Uterus (tissue), 3 donors: ENCODE measurements at regions not wholly inside any gene's neighbourhood (a gene's known extent, or its start where the extent isn't known, plus 50 kb on each side); places are given as distances from the start of the nearest gene placed in this dataset.

ENCODE experiments used
- DNase-seq, 2 donors: peaks; one replicate each; pipeline ENCODE4 v3.0.0-alpha.2; 2019 to 2020
- H3K27ac ChIP-seq, 2 donors: fragments of 200-600 bp; sonication (generic); 1 replicate in 1 of 2; 2 replicates in 1 of 2; pipeline ENCODE4 v1.5.1; 2016 to 2018
- H3K27me3 ChIP-seq, 2 donors: fragments of 200-600 bp; sonication (generic); one replicate each; pipeline ENCODE4 v1.5.1; 2018 to 2019; ENCODE audit warnings: control low read depth in 1 of 2
- H3K36me3 ChIP-seq, 2 donors: fragments of 200-600 bp; sonication (generic); one replicate each; pipeline ENCODE4 v1.5.1; 2019; ENCODE audit warnings: control low read depth in 1 of 2
- H3K4me1 ChIP-seq, 2 donors: fragments of 200-600 bp; sonication (generic); one replicate each; pipeline ENCODE4 v1.5.1; 2018 to 2019; ENCODE audit warnings: control low read depth in 1 of 2
- H3K4me3 ChIP-seq, 2 donors: fragments of 200-600 bp; sonication (generic); 1 replicate in 1 of 2; 2 replicates in 1 of 2; pipeline ENCODE4 v1.5.1; 2018 to 2019; ENCODE audit warnings: mild to moderate bottlenecking in 1 of 2
- H3K9me3 ChIP-seq, 2 donors: fragments of 200-600 bp; sonication (generic); one replicate each; pipeline ENCODE4 v1.5.1; 2019; ENCODE audit warnings: control low read depth in 1 of 2
- CTCF ChIP-seq, 4 experiments: fragments of 200-600 bp in 2 of 4; fragments of 450-650 bp in 2 of 4; sonication (generic) in 2 of 4; IDR thresholded peaks; one replicate each; pipeline ENCODE4 v1.5.1; 2016 to 2019; ENCODE audit warnings: antibody characterized with exemption in 4 of 4, mild to moderate bottlenecking in 2 of 4, moderate library complexity in 1 of 4
- POLR2A ChIP-seq, 2 donors: fragments of 450-650 bp; IDR thresholded peaks; one replicate each; pipeline ENCODE4 v1.6.1; 2016; ENCODE audit warnings: antibody characterized with exemption in 2 of 2, mild to moderate bottlenecking in 1 of 2, moderate library complexity in 1 of 2
- intact Hi-C: fragments of 100-400 bp; cut with DNase I; formaldehyde crosslinking; loops from one replicate; pipeline ENCODE4 v1.15.1; 2023; ENCODE audit warnings: low total_unique reads
- donor health status: DM: yes; HTN: yes; CAD: no.

- H3K9me3 ChIP-seq: no peaks in the 10 kb centered on the region
- H3K36me3 ChIP-seq: no peaks in the 10 kb centered on the region
- intact Hi-C loops: no loop called here
- no peaks in the 10 kb centered on the region for H3K27me3 ChIP-seq
- no peak overlapping the region for H3K4me3 ChIP-seq
- H3K4me1 ChIP-seq: no peaks in the 10 kb centered on the region
- TF ChIP-seq POLR2A (IDR thresholded peaks at IDR 0.05) (no peak), CTCF (IDR thresholded peaks at IDR 0.05) (no peak)
- DNase-seq: no peak
- H3K27ac ChIP-seq: no peak overlapping the region
Measured at GRCh38 chr1:29836651-29837646, 600.6 kb downstream of the PTPRU start.

- no peak for DNase-seq
- Histone ChIP-seq H3K4me1 (no peaks in the 10 kb centered on the region), H3K27me3 (no peaks in the 10 kb centered on the region), H3K27ac (no peak overlapping the region), H3K36me3 (no peaks in the 10 kb centered on the region), H3K9me3 (no peaks in the 10 kb centered on the region), H3K4me3 (no peak overlapping the region)
- intact Hi-C loops: no loop called here
- no peak for TF ChIP-seq CTCF (IDR thresholded peaks at IDR 0.05)
- no peak for TF ChIP-seq POLR2A (IDR thresholded peaks at IDR 0.05)
Measured at GRCh38 chr1:29835874-29836273, 599.6 kb downstream of the PTPRU start.

GRCh38 chr1:29835406-29835805 is 599.1 kb downstream of the PTPRU start:
- no peak for DNase-seq
- intact Hi-C loops: no loop called here

GRCh38 chr1:29833581-29833980 is 597.3 kb downstream of the PTPRU start:
- Histone ChIP-seq H3K36me3 (no peaks in the 10 kb centered on the region), H3K4me1 (no peaks in the 10 kb centered on the region), H3K27me3 (no peaks in the 10 kb centered on the region), H3K27ac (no peak overlapping the region), H3K4me3 (no peak overlapping the region), H3K9me3 (no peaks in the 10 kb centered on the region)
- intact Hi-C loops: no loop called here
- DNase-seq: no peak
- TF ChIP-seq POLR2A (IDR thresholded peaks at IDR 0.05) (no peak), CTCF (IDR thresholded peaks at IDR 0.05) (no peak)

More at GRCh38 chr1:29835406-29835805, 599.1 kb downstream of the PTPRU start:
- no peak for TF ChIP-seq POLR2A (IDR thresholded peaks at IDR 0.05)
- no peak for TF ChIP-seq CTCF (IDR thresholded peaks at IDR 0.05)
- Histone ChIP-seq H3K4me3 (no peak overlapping the region), H3K9me3 (no peaks in the 10 kb centered on the region), H3K36me3 (no peaks in the 10 kb centered on the region), H3K4me1 (no peaks in the 10 kb centered on the region), H3K27ac (no peak overlapping the region), H3K27me3 (no peaks in the 10 kb centered on the region)

GRCh38 chr1:29832936-29833335 is 596.6 kb downstream of the PTPRU start:
- no peak for TF ChIP-seq POLR2A (IDR thresholded peaks at IDR 0.05)
- TF ChIP-seq CTCF (IDR thresholded peaks at IDR 0.05): no peak
- no peaks in the 10 kb centered on the region for H3K9me3 ChIP-seq
- no peak for DNase-seq
- H3K4me1 ChIP-seq: no peaks in the 10 kb centered on the region
- no peaks in the 10 kb centered on the region for H3K36me3 ChIP-seq
- intact Hi-C loops: no loop called here
- H3K4me3 ChIP-seq: no peak overlapping the region
- no peak overlapping the region for H3K27ac ChIP-seq
- no peaks in the 10 kb centered on the region for H3K27me3 ChIP-seq
